ENCODE measurements at regions not wholly inside any gene's neighbourhood (a gene's known extent, or its start where the extent isn't known, plus 50 kb on each side); places are given as distances from the start of the nearest gene placed in this dataset.

DNA sequence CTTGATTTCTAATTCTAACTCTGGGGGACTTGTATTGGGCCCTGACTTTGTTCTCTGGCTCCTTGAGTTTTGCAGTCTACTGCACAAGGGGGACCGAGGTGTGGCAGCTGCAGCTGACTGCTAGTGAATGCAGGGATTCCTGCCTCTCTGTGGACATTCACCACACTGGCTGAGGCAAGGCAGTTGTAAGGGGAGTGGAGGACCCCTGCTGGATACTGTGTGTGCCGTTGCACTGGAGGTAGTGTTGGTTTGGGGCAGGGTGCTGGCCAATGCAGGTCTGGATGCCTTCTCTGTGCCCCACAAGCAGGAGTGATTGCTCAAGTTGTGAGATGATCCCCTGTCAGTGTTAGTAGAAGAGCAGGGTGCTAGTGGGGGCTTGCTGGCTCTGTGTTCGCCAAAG, 626.1 kb downstream of the SQOR start:
- ATAC-seq (replicated peaks; ENCODE audit: extremely low read depth, poor library complexity, severe bottlenecking) (no peak), DNase-seq (ENCODE audit: low spot score in 2 of 2) (no peak)
- H3K27ac Mint-ChIP-seq (ENCODE audit: low read depth), result no peak overlapping the region
- H3K27me3 Mint-ChIP-seq, result no peaks in the 10 kb centered on the region
- no peaks in the 10 kb centered on the region for H3K36me3 Mint-ChIP-seq (ENCODE audit: insufficient read depth)
- no peaks in the 10 kb centered on the region for H3K4me1 Mint-ChIP-seq
- peaks cover 17% of the 10 kb centered on the region for H3K9me3 Mint-ChIP-seq
- H3K4me3 Mint-ChIP-seq, result no peak overlapping the region

- H3K27me3 Mint-ChIP-seq, result no peaks in the 10 kb centered on the region
- H3K27ac Mint-ChIP-seq (ENCODE audit: low read depth), result no peak overlapping the region
- H3K9me3 Mint-ChIP-seq, result peaks cover 11% of the 10 kb centered on the region
- DNase-seq (ENCODE audit: low spot score in 2 of 2) (no peak), ATAC-seq (replicated peaks; ENCODE audit: extremely low read depth, poor library complexity, severe bottlenecking) (no peak)
- no peaks in the 10 kb centered on the region for H3K4me1 Mint-ChIP-seq
- H3K4me3 Mint-ChIP-seq, result no peak overlapping the region
- H3K36me3 Mint-ChIP-seq (ENCODE audit: insufficient read depth), result no peaks in the 10 kb centered on the region
Measured at GRCh38 chr15:46265664-46266347, 631.0 kb downstream of the SQOR start.

GRCh38 chr15:46266661-46267060, 631.8 kb downstream of the SQOR start:
- Mint-ChIP-seq H3K36me3 (ENCODE audit: insufficient read depth) (no peaks in the 10 kb centered on the region), H3K27me3 (no peaks in the 10 kb centered on the region), H3K4me1 (no peaks in the 10 kb centered on the region), H3K4me3 (no peak overlapping the region), H3K9me3 (peaks cover 6% of the 10 kb centered on the region), H3K27ac (ENCODE audit: low read depth) (no peak overlapping the region)
- ATAC-seq (replicated peaks; ENCODE audit: extremely low read depth, poor library complexity, severe bottlenecking) (no peak), DNase-seq (ENCODE audit: low spot score in 2 of 2) (no peak)

GRCh38 chr15:46270481-46271147, 635.8 kb downstream of the SQOR start:
- Mint-ChIP-seq H3K4me3 (no peak overlapping the region), H3K9me3 (peaks cover 6% of the 10 kb centered on the region), H3K36me3 (ENCODE audit: insufficient read depth) (no peaks in the 10 kb centered on the region), H3K27ac (ENCODE audit: low read depth) (no peak overlapping the region), H3K27me3 (no peaks in the 10 kb centered on the region), H3K4me1 (no peaks in the 10 kb centered on the region)
- DNase-seq (ENCODE audit: low spot score in 2 of 2) (no peak), ATAC-seq (replicated peaks; ENCODE audit: extremely low read depth, poor library complexity, severe bottlenecking) (no peak)

- H3K36me3 Mint-ChIP-seq (ENCODE audit: insufficient read depth), result no peaks in the 10 kb centered on the region
- DNase-seq (ENCODE audit: low spot score in 2 of 2) (no peak), ATAC-seq (replicated peaks; ENCODE audit: extremely low read depth, poor library complexity, severe bottlenecking) (no peak)
- peaks cover 6% of the 10 kb centered on the region for H3K9me3 Mint-ChIP-seq
- no peaks in the 10 kb centered on the region for H3K4me1 Mint-ChIP-seq
- no peaks in the 10 kb centered on the region for H3K27me3 Mint-ChIP-seq
- no peak overlapping the region for H3K27ac Mint-ChIP-seq (ENCODE audit: low read depth)
- no peak overlapping the region for H3K4me3 Mint-ChIP-seq
Measured at GRCh38 chr15:46275701-46276100, 640.9 kb downstream of the SQOR start.

GRCh38 chr15:46277451-46277850, 642.6 kb downstream of the SQOR start:
- DNase-seq (ENCODE audit: low spot score in 2 of 2) (no peak), ATAC-seq (replicated peaks; ENCODE audit: extremely low read depth, poor library complexity, severe bottlenecking) (no peak)
- Mint-ChIP-seq H3K27ac (ENCODE audit: low read depth) (no peak overlapping the region), H3K4me1 (no peaks in the 10 kb centered on the region), H3K36me3 (ENCODE audit: insufficient read depth) (no peaks in the 10 kb centered on the region), H3K27me3 (no peaks in the 10 kb centered on the region), H3K9me3 (peaks cover 6% of the 10 kb centered on the region), H3K4me3 (no peak overlapping the region)

DNA sequence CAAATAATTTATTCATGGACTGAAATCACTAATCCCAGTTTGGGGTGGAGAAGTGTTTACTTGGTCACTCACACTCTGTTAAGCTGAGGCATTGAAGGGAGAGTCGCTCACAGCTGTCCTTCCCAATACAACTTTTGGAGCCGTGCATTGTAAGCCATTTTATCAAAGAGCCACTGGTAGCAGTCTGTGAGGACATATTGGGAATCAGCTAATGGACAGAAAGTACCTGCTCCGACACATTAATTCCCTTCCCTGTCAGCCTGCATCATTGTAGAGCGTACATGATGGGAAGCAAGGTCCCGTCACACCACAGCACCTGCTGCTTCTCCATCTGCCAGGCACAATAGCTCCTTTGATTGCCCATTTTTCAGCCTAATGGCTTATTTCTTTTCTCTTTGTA, 643.2 kb downstream of the SQOR start:
- DNase-seq (ENCODE audit: low spot score in 2 of 2) (no peak), ATAC-seq (replicated peaks; ENCODE audit: extremely low read depth, poor library complexity, severe bottlenecking) (no peak)
- Mint-ChIP-seq H3K27ac (ENCODE audit: low read depth) (no peak overlapping the region), H3K4me3 (no peak overlapping the region), H3K9me3 (peaks cover 6% of the 10 kb centered on the region), H3K4me1 (no peaks in the 10 kb centered on the region), H3K27me3 (no peaks in the 10 kb centered on the region), H3K36me3 (ENCODE audit: insufficient read depth) (no peaks in the 10 kb centered on the region)

GRCh38 chr15:46278486-46279090, 643.8 kb downstream of the SQOR start:
- peaks cover 3% of the 10 kb centered on the region for H3K9me3 Mint-ChIP-seq
- no peaks in the 10 kb centered on the region for H3K27me3 Mint-ChIP-seq
- no peaks in the 10 kb centered on the region for H3K4me1 Mint-ChIP-seq
- ATAC-seq (replicated peaks; ENCODE audit: extremely low read depth, poor library complexity, severe bottlenecking) (no peak), DNase-seq (ENCODE audit: low spot score in 2 of 2) (no peak)
- H3K36me3 Mint-ChIP-seq (ENCODE audit: insufficient read depth), result no peaks in the 10 kb centered on the region
- H3K4me3 Mint-ChIP-seq, result no peak overlapping the region
- H3K27ac Mint-ChIP-seq (ENCODE audit: low read depth), result no peak overlapping the region

DNA sequence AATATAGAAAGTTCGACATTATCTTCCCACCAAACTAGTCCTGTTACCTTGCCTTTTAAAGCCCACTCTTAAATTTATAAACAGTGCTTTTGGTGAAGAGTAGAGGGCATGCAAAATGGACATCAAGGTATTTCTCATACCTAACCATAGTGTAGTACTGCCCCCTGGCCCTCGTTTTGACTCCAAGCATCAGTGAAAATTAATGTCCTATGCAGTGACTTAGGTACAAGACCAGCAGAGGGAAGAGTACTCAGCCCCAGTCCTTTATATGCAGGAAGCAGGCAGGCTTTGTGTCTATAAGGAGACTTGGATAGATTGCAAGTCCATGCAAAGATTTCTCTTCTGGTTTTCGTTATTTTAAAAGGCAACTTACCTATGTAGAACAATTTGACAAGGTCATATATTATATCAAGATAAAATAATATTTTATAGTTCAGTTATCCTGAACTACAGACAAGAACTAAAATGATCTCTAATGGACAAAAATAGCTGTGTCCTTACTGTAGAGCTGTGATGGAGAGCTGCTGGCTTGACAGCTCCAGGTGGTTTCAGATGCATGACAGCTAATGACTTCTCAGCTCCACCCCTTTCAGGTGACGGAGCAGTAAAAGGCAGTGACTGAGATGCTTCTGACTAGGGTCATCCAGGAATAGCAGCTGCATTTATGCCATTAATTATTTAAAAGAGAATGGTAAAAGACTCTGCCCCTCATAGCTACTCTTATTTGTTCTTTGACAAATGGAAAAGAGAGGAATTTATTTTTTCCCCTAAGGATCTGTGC, 646.1 kb downstream of the SQOR start:
- Mint-ChIP-seq H3K27me3 (no peaks in the 10 kb centered on the region), H3K36me3 (ENCODE audit: insufficient read depth) (no peaks in the 10 kb centered on the region), H3K9me3 (peaks cover 17% of the 10 kb centered on the region), H3K4me1 (no peaks in the 10 kb centered on the region), H3K4me3 (no peak overlapping the region), H3K27ac (ENCODE audit: low read depth) (no peak overlapping the region)
- no peak for DNase-seq (ENCODE audit: low spot score in 2 of 2)
- no peak for ATAC-seq (replicated peaks; ENCODE audit: extremely low read depth, poor library complexity, severe bottlenecking)

- H3K27ac Mint-ChIP-seq (ENCODE audit: low read depth), result no peak overlapping the region
- H3K4me1 Mint-ChIP-seq, result no peaks in the 10 kb centered on the region
- no peak overlapping the region for H3K4me3 Mint-ChIP-seq
- no peaks in the 10 kb centered on the region for H3K36me3 Mint-ChIP-seq (ENCODE audit: insufficient read depth)
- H3K27me3 Mint-ChIP-seq, result no peaks in the 10 kb centered on the region
- peaks cover 12% of the 10 kb centered on the region for H3K9me3 Mint-ChIP-seq
- ATAC-seq (replicated peaks; ENCODE audit: extremely low read depth, poor library complexity, severe bottlenecking) (no peak), DNase-seq (ENCODE audit: low spot score in 2 of 2) (no peak)
Measured at GRCh38 chr15:46293550-46293949, 658.7 kb downstream of the SQOR start.

GRCh38 chr15:46296002-46296401, 661.2 kb downstream of the SQOR start:
- Mint-ChIP-seq H3K27me3 (no peaks in the 10 kb centered on the region), H3K4me3 (no peak overlapping the region), H3K9me3 (no peaks in the 10 kb centered on the region), H3K27ac (ENCODE audit: low read depth) (no peak overlapping the region), H3K36me3 (ENCODE audit: insufficient read depth) (no peaks in the 10 kb centered on the region), H3K4me1 (no peaks in the 10 kb centered on the region)
- DNase-seq (ENCODE audit: low spot score in 2 of 2) (no peak), ATAC-seq (replicated peaks; ENCODE audit: extremely low read depth, poor library complexity, severe bottlenecking) (no peak)

- Mint-ChIP-seq H3K27ac (ENCODE audit: low read depth) (no peak overlapping the region), H3K27me3 (no peaks in the 10 kb centered on the region), H3K4me1 (no peaks in the 10 kb centered on the region)
Measured at GRCh38 chr15:46296797-46297196, 662.0 kb downstream of the SQOR start.

More at GRCh38 chr15:46296797-46297196, 662.0 kb downstream of the SQOR start:
- no peaks in the 10 kb centered on the region for H3K36me3 Mint-ChIP-seq (ENCODE audit: insufficient read depth)
- DNase-seq (ENCODE audit: low spot score in 2 of 2) (no peak), ATAC-seq (replicated peaks; ENCODE audit: extremely low read depth, poor library complexity, severe bottlenecking) (no peak)
- H3K9me3 Mint-ChIP-seq, result no peaks in the 10 kb centered on the region
- H3K4me3 Mint-ChIP-seq, result no peak overlapping the region

All from central memory CD8-positive, alpha-beta T cell (primary cell).